Gastrocnemius medialis (tissue), 4 donors: ENCODE measurements at regions not wholly inside any gene's neighbourhood (a gene's known extent, or its start where the extent isn't known, plus 50 kb on each side); places are given as distances from the start of the nearest gene placed in this dataset.

Source experiments
- ATAC-seq, 2 donors: fragments of 150-250 bp; one replicate each; pipeline ENCODE4 v1.9.1; 2016
- DNase-seq, 2 donors: peaks; one replicate each; pipeline ENCODE4 v3.0.0-alpha.2; 2019
- H3K27ac ChIP-seq, 4 donors: fragments of 200-600 bp; sonication (generic); 1 replicate in 1 of 4; 2 replicates in 3 of 4; pipeline ENCODE4 v1.5.1; 2016 to 2018; ENCODE audit warnings: mild to moderate bottlenecking in 2 of 4, moderate library complexity in 1 of 4
- H3K27me3 ChIP-seq, 3 donors: fragments of 200-600 bp; sonication (generic) in 2 of 3; 1 replicate in 1 of 3; 2 replicates in 2 of 3; pipeline versions ENCODE4 v1.5.1 to v1.6.0; 2016 to 2019; ENCODE audit warnings: mild to moderate bottlenecking in 1 of 3, moderate library complexity in 1 of 3
- H3K36me3 ChIP-seq, 2 donors: fragments of 200-600 bp; sonication (generic) in 1 of 2; one replicate each; pipeline ENCODE4 v1.5.1; 2017 to 2018
- H3K4me1 ChIP-seq, 2 donors: fragments of 200-600 bp; sonication (generic) in 1 of 2; one replicate each; pipeline ENCODE4 v1.5.1; 2016 to 2017; ENCODE audit warnings: mild to moderate bottlenecking in 2 of 2
- H3K4me3 ChIP-seq, 4 donors: fragments of 200-600 bp; sonication (generic) in 3 of 4; 1 replicate in 1 of 4; 2 replicates in 3 of 4; pipeline ENCODE4 v1.5.1; 2016 to 2019; ENCODE audit warnings: mild to moderate bottlenecking in 2 of 4
- H3K9me3 ChIP-seq, 3 donors: fragments of 200-600 bp; sonication (generic) in 2 of 3; 1 replicate in 1 of 3; 2 replicates in 2 of 3; pipeline ENCODE4 v1.5.1; 2016 to 2019
- POLR2A ChIP-seq, 2 donors: fragments of 450-650 bp; IDR thresholded peaks; one replicate each; pipeline ENCODE4 v1.6.1; 2017; ENCODE audit warnings: antibody characterized with exemption in 2 of 2, mild to moderate bottlenecking in 2 of 2, moderate library complexity in 2 of 2
- in situ Hi-C, 4 donors: fragments of 200-750 bp; cut with MboI; loops; one replicate each; pipeline versions ENCODE4 v1.15.0 to v1.8.0; 2017; ENCODE audit warnings: low sequenced_read_pairs in 4 of 4
- intact Hi-C: fragments of 100-400 bp; cut with DNase I; formaldehyde crosslinking; loops from one replicate; pipeline ENCODE4 v1.15.1; 2023; ENCODE audit warnings: low total_unique reads
- TF ChIP-seq, protein P1 (sequence below), 5 experiments: fragments of 450-650 bp in 3 of 5; fragments of 200-600 bp in 2 of 5; sonication (generic) in 2 of 5; IDR thresholded peaks in 4 of 5; conservative IDR thresholded peaks in 1 of 5; 1 replicate in 4 of 5; 2 replicates in 1 of 5; pipeline ENCODE4 v1.5.1; 2016 to 2019; ENCODE audit warnings: antibody characterized with exemption in 5 of 5, mild to moderate bottlenecking in 3 of 5, moderate library complexity in 3 of 5

DNA sequence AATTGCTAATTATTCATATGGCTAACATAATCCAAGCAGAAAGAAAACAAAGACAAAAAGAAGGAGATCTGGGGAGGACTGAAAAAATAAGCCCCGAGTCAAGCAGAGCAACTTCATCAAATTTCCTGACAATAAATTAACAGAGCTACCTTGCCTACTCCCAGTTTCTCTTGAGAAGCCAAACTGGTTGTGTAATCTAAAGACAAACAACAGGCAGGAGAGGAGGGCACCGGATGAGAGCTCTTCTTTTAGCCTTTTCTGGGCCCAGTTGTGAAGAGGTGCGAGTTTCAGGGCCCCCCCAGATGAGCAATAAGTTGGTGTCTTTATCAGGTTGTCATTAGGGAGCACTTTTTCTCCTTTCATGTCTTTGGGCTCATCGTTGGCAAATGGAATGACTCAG is 197.1 kb upstream of the PCSK2 start:
- Histone ChIP-seq H3K27me3 (no peaks in the 10 kb centered on the region), H3K36me3 (no peaks in the 10 kb centered on the region), H3K4me1 (no peaks in the 10 kb centered on the region), H3K27ac (no peak overlapping the region), H3K9me3 (no peaks in the 10 kb centered on the region), H3K4me3 (no peak overlapping the region)
- ATAC-seq (no peak), DNase-seq (no peak)
- in situ Hi-C loops: no loop called here
- intact Hi-C loops: no loop called here
- TF ChIP-seq POLR2A (IDR thresholded peaks at IDR 0.05): no peak
- TF ChIP-seq, protein P1, sequence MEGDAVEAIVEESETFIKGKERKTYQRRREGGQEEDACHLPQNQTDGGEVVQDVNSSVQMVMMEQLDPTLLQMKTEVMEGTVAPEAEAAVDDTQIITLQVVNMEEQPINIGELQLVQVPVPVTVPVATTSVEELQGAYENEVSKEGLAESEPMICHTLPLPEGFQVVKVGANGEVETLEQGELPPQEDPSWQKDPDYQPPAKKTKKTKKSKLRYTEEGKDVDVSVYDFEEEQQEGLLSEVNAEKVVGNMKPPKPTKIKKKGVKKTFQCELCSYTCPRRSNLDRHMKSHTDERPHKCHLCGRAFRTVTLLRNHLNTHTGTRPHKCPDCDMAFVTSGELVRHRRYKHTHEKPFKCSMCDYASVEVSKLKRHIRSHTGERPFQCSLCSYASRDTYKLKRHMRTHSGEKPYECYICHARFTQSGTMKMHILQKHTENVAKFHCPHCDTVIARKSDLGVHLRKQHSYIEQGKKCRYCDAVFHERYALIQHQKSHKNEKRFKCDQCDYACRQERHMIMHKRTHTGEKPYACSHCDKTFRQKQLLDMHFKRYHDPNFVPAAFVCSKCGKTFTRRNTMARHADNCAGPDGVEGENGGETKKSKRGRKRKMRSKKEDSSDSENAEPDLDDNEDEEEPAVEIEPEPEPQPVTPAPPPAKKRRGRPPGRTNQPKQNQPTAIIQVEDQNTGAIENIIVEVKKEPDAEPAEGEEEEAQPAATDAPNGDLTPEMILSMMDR (IDR thresholded peaks at IDR 0.05 in 4 of 5, conservative IDR thresholded peaks at IDR 0.05 in 1 of 5): no peak

GRCh38 chr20:17036541-17036940 is 190.3 kb upstream of the PCSK2 start:
- in situ Hi-C loops (no loop called here), intact Hi-C loops (no loop called here)
- no peaks in the 10 kb centered on the region for H3K27me3 ChIP-seq
- no peaks in the 10 kb centered on the region for H3K9me3 ChIP-seq
- H3K4me1 ChIP-seq: no peaks in the 10 kb centered on the region
- no peak for DNase-seq
- no peaks in the 10 kb centered on the region for H3K36me3 ChIP-seq
- ATAC-seq: no peak
- no peak for TF ChIP-seq POLR2A (IDR thresholded peaks at IDR 0.05)
- TF ChIP-seq, protein P1 (IDR thresholded peaks at IDR 0.05 in 4 of 5, conservative IDR thresholded peaks at IDR 0.05 in 1 of 5): no peak
- no peak overlapping the region for H3K27ac ChIP-seq
- no peak overlapping the region for H3K4me3 ChIP-seq

- no peaks in the 10 kb centered on the region for H3K9me3 ChIP-seq
- no peaks in the 10 kb centered on the region for H3K27me3 ChIP-seq
- intact Hi-C loops (no loop called here), in situ Hi-C loops (no loop called here)
- H3K36me3 ChIP-seq: no peaks in the 10 kb centered on the region
- DNase-seq (no peak), ATAC-seq (no peak)
- TF ChIP-seq POLR2A (IDR thresholded peaks at IDR 0.05): no peak
- TF ChIP-seq, protein P1 (IDR thresholded peaks at IDR 0.05 in 4 of 5, conservative IDR thresholded peaks at IDR 0.05 in 1 of 5): no peak
- no peak overlapping the region for H3K27ac ChIP-seq
- H3K4me3 ChIP-seq: no peak overlapping the region
- H3K4me1 ChIP-seq: no peaks in the 10 kb centered on the region
Observed at GRCh38 chr20:17042122-17042521, 184.7 kb upstream of the PCSK2 start.

DNA sequence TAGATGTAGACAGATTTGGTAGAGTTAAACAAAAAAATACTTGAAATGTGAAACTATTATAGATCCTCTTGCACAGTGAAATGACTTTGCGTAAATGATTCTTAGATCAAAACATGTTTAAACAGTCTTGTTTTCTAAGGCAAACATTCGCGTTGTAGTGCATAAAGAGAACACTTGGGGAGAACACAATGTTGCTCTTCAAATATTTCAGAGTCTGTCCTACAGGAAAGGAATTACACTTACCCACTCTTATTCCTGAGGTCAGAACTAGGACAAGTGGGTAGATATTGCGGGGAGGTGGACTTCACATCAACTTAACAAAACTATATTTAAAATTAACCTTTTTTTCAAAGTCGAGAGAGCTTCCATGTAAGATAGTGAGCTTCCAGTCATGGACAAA is 183.5 kb upstream of the PCSK2 start:
- no peaks in the 10 kb centered on the region for H3K9me3 ChIP-seq
- DNase-seq (no peak), ATAC-seq (no peak)
- H3K4me3 ChIP-seq: no peak overlapping the region
- intact Hi-C loops: no loop called here
- H3K27me3 ChIP-seq: no peaks in the 10 kb centered on the region
- no peak overlapping the region for H3K27ac ChIP-seq
- no peaks in the 10 kb centered on the region for H3K4me1 ChIP-seq
- H3K36me3 ChIP-seq: no peaks in the 10 kb centered on the region
- no peak for TF ChIP-seq POLR2A (IDR thresholded peaks at IDR 0.05)
- TF ChIP-seq, protein P1 (IDR thresholded peaks at IDR 0.05 in 4 of 5, conservative IDR thresholded peaks at IDR 0.05 in 1 of 5): no peak
- in situ Hi-C loops: no loop called here

GRCh38 chr20:17044891-17045290 is 181.9 kb upstream of the PCSK2 start:
- in situ Hi-C loops: no loop called here
- no peaks in the 10 kb centered on the region for H3K27me3 ChIP-seq

More at GRCh38 chr20:17044891-17045290, 181.9 kb upstream of the PCSK2 start:
- no peak for ATAC-seq
- TF ChIP-seq, protein P1 (IDR thresholded peaks at IDR 0.05 in 4 of 5, conservative IDR thresholded peaks at IDR 0.05 in 1 of 5): no peak
- TF ChIP-seq POLR2A (IDR thresholded peaks at IDR 0.05): no peak
- no peak for DNase-seq
- Histone ChIP-seq H3K9me3 (no peaks in the 10 kb centered on the region), H3K4me3 (no peak overlapping the region), H3K27ac (no peak overlapping the region), H3K4me1 (no peaks in the 10 kb centered on the region), H3K36me3 (no peaks in the 10 kb centered on the region)
- intact Hi-C loops: no loop called here
